ENCODE measurements at regions not wholly inside any gene's neighbourhood (a gene's known extent, or its start where the extent isn't known, plus 50 kb on each side); places are given as distances from the start of the nearest gene placed in this dataset.

- Histone ChIP-seq H3K27ac (ENCODE audit: low read depth, low read length) (no peak overlapping the region), H3K4me1 (ENCODE audit: control insufficient read depth in 3 of 3, insufficient read depth in 3 of 3, low read length in 3 of 3) (no peaks in the 10 kb centered on the region), H3K9me3 (ENCODE audit: control insufficient read depth in 3 of 3, low read length in 3 of 3) (peaks cover 0 to 4% (median 0%) of the 10 kb centered on the region in 3 donors), H3K36me3 (ENCODE audit: control insufficient read depth in 3 of 3, insufficient read depth in 3 of 3, low read length in 3 of 3) (no peaks in the 10 kb centered on the region), H3K27me3 (ENCODE audit: control insufficient read depth in 3 of 3, insufficient read depth in 3 of 3, low read length in 3 of 3) (no peaks in the 10 kb centered on the region), H3K9ac (ENCODE audit: low read depth in 1 of 3, low read length in 3 of 3) (no peak overlapping the region), H3K4me3 (ENCODE audit: low read length in 3 of 3) (no peak overlapping the region)
Observed at GRCh38 chr13:54144828-54145227, 1116.2 kb downstream of the OLFM4 start.

GRCh38 chr13:54150851-54151250 is 1122.2 kb downstream of the OLFM4 start:
- H3K9me3 ChIP-seq (ENCODE audit: control insufficient read depth in 3 of 3, low read length in 3 of 3) = peaks cover 0 to 4% (median 0%) of the 10 kb centered on the region in 3 donors
- no peak overlapping the region for H3K9ac ChIP-seq (ENCODE audit: low read depth in 1 of 3, low read length in 3 of 3)
- no peaks in the 10 kb centered on the region for H3K36me3 ChIP-seq (ENCODE audit: control insufficient read depth in 3 of 3, insufficient read depth in 3 of 3, low read length in 3 of 3)
- H3K27me3 ChIP-seq (ENCODE audit: control insufficient read depth in 3 of 3, insufficient read depth in 3 of 3, low read length in 3 of 3) = no peaks in the 10 kb centered on the region
- no peak overlapping the region for H3K4me3 ChIP-seq (ENCODE audit: low read length in 3 of 3)
- H3K27ac ChIP-seq (ENCODE audit: low read depth, low read length) = no peak overlapping the region
- H3K4me1 ChIP-seq (ENCODE audit: control insufficient read depth in 3 of 3, insufficient read depth in 3 of 3, low read length in 3 of 3) = no peaks in the 10 kb centered on the region

- Histone ChIP-seq H3K27me3 (ENCODE audit: control insufficient read depth in 3 of 3, insufficient read depth in 3 of 3, low read length in 3 of 3) (no peaks in the 10 kb centered on the region), H3K27ac (ENCODE audit: low read depth, low read length) (no peak overlapping the region), H3K4me3 (ENCODE audit: low read length in 3 of 3) (no peak overlapping the region), H3K36me3 (ENCODE audit: control insufficient read depth in 3 of 3, insufficient read depth in 3 of 3, low read length in 3 of 3) (no peaks in the 10 kb centered on the region), H3K9ac (ENCODE audit: low read depth in 1 of 3, low read length in 3 of 3) (no peak overlapping the region), H3K4me1 (ENCODE audit: control insufficient read depth in 3 of 3, insufficient read depth in 3 of 3, low read length in 3 of 3) (no peaks in the 10 kb centered on the region), H3K9me3 (ENCODE audit: control insufficient read depth in 3 of 3, low read length in 3 of 3) (no peaks in the 10 kb centered on the region)
Observed at GRCh38 chr13:54162069-54162468, 1133.5 kb downstream of the OLFM4 start.

- no peak overlapping the region for H3K9ac ChIP-seq (ENCODE audit: low read depth in 1 of 3, low read length in 3 of 3)
- H3K9me3 ChIP-seq (ENCODE audit: control insufficient read depth in 3 of 3, low read length in 3 of 3) = no peaks in the 10 kb centered on the region
- H3K4me3 ChIP-seq (ENCODE audit: low read length in 3 of 3) = no peak overlapping the region
- no peaks in the 10 kb centered on the region for H3K27me3 ChIP-seq (ENCODE audit: control insufficient read depth in 3 of 3, insufficient read depth in 3 of 3, low read length in 3 of 3)
- H3K36me3 ChIP-seq (ENCODE audit: control insufficient read depth in 3 of 3, insufficient read depth in 3 of 3, low read length in 3 of 3) = no peaks in the 10 kb centered on the region
- H3K4me1 ChIP-seq (ENCODE audit: control insufficient read depth in 3 of 3, insufficient read depth in 3 of 3, low read length in 3 of 3) = no peaks in the 10 kb centered on the region
- H3K27ac ChIP-seq (ENCODE audit: low read depth, low read length) = no peak overlapping the region
Observed at GRCh38 chr13:54165581-54166215, 1137.1 kb downstream of the OLFM4 start.

GRCh38 chr13:54173996-54174395 is 1145.4 kb downstream of the OLFM4 start:
- H3K9me3 ChIP-seq (ENCODE audit: control insufficient read depth in 3 of 3, low read length in 3 of 3) = no peaks in the 10 kb centered on the region
- H3K27me3 ChIP-seq (ENCODE audit: control insufficient read depth in 3 of 3, insufficient read depth in 3 of 3, low read length in 3 of 3) = no peaks in the 10 kb centered on the region
- H3K4me3 ChIP-seq (ENCODE audit: low read length in 3 of 3) = no peak overlapping the region
- H3K4me1 ChIP-seq (ENCODE audit: control insufficient read depth in 3 of 3, insufficient read depth in 3 of 3, low read length in 3 of 3) = no peaks in the 10 kb centered on the region
- no peaks in the 10 kb centered on the region for H3K36me3 ChIP-seq (ENCODE audit: control insufficient read depth in 3 of 3, insufficient read depth in 3 of 3, low read length in 3 of 3)
- H3K27ac ChIP-seq (ENCODE audit: low read depth, low read length) = no peak overlapping the region
- no peak overlapping the region for H3K9ac ChIP-seq (ENCODE audit: low read depth in 1 of 3, low read length in 3 of 3)

GRCh38 chr13:54175466-54175865 is 1146.9 kb downstream of the OLFM4 start:
- H3K9ac ChIP-seq (ENCODE audit: low read depth in 1 of 3, low read length in 3 of 3) = no peak overlapping the region
- H3K4me3 ChIP-seq (ENCODE audit: low read length in 3 of 3) = no peak overlapping the region
- H3K9me3 ChIP-seq (ENCODE audit: control insufficient read depth in 3 of 3, low read length in 3 of 3) = no peaks in the 10 kb centered on the region
- H3K4me1 ChIP-seq (ENCODE audit: control insufficient read depth in 3 of 3, insufficient read depth in 3 of 3, low read length in 3 of 3) = no peaks in the 10 kb centered on the region
- no peaks in the 10 kb centered on the region for H3K36me3 ChIP-seq (ENCODE audit: control insufficient read depth in 3 of 3, insufficient read depth in 3 of 3, low read length in 3 of 3)
- H3K27me3 ChIP-seq (ENCODE audit: control insufficient read depth in 3 of 3, insufficient read depth in 3 of 3, low read length in 3 of 3) = no peaks in the 10 kb centered on the region
- H3K27ac ChIP-seq (ENCODE audit: low read depth, low read length) = no peak overlapping the region

- Histone ChIP-seq H3K4me3 (ENCODE audit: low read length in 3 of 3) (no peak overlapping the region), H3K4me1 (ENCODE audit: control insufficient read depth in 3 of 3, insufficient read depth in 3 of 3, low read length in 3 of 3) (no peaks in the 10 kb centered on the region), H3K9ac (ENCODE audit: low read depth in 1 of 3, low read length in 3 of 3) (no peak overlapping the region), H3K36me3 (ENCODE audit: control insufficient read depth in 3 of 3, insufficient read depth in 3 of 3, low read length in 3 of 3) (no peaks in the 10 kb centered on the region), H3K9me3 (ENCODE audit: control insufficient read depth in 3 of 3, low read length in 3 of 3) (no peaks in the 10 kb centered on the region), H3K27me3 (ENCODE audit: control insufficient read depth in 3 of 3, insufficient read depth in 3 of 3, low read length in 3 of 3) (no peaks in the 10 kb centered on the region), H3K27ac (ENCODE audit: low read depth, low read length) (no peak overlapping the region)
Observed at GRCh38 chr13:54177466-54177865, 1148.9 kb downstream of the OLFM4 start.

GRCh38 chr13:54183166-54183565 is 1154.6 kb downstream of the OLFM4 start:
- Histone ChIP-seq H3K27ac (ENCODE audit: low read depth, low read length) (no peak overlapping the region), H3K27me3 (ENCODE audit: control insufficient read depth in 3 of 3, insufficient read depth in 3 of 3, low read length in 3 of 3) (no peaks in the 10 kb centered on the region), H3K36me3 (ENCODE audit: control insufficient read depth in 3 of 3, insufficient read depth in 3 of 3, low read length in 3 of 3) (no peaks in the 10 kb centered on the region), H3K4me3 (ENCODE audit: low read length in 3 of 3) (no peak overlapping the region), H3K4me1 (ENCODE audit: control insufficient read depth in 3 of 3, insufficient read depth in 3 of 3, low read length in 3 of 3) (no peaks in the 10 kb centered on the region), H3K9me3 (ENCODE audit: control insufficient read depth in 3 of 3, low read length in 3 of 3) (no peaks in the 10 kb centered on the region), H3K9ac (ENCODE audit: low read depth in 1 of 3, low read length in 3 of 3) (no peak overlapping the region)

- no peak overlapping the region for H3K27ac ChIP-seq (ENCODE audit: low read depth, low read length)
- no peak overlapping the region for H3K9ac ChIP-seq (ENCODE audit: low read depth in 1 of 3, low read length in 3 of 3)
- no peak overlapping the region for H3K4me3 ChIP-seq (ENCODE audit: low read length in 3 of 3)
- H3K9me3 ChIP-seq (ENCODE audit: control insufficient read depth in 3 of 3, low read length in 3 of 3) = no peaks in the 10 kb centered on the region
- H3K4me1 ChIP-seq (ENCODE audit: control insufficient read depth in 3 of 3, insufficient read depth in 3 of 3, low read length in 3 of 3) = no peaks in the 10 kb centered on the region
- H3K36me3 ChIP-seq (ENCODE audit: control insufficient read depth in 3 of 3, insufficient read depth in 3 of 3, low read length in 3 of 3) = no peaks in the 10 kb centered on the region
- H3K27me3 ChIP-seq (ENCODE audit: control insufficient read depth in 3 of 3, insufficient read depth in 3 of 3, low read length in 3 of 3) = no peaks in the 10 kb centered on the region
Observed at GRCh38 chr13:54183728-54184127, 1155.1 kb downstream of the OLFM4 start.

- Histone ChIP-seq H3K4me3 (ENCODE audit: low read length in 3 of 3) (no peak overlapping the region), H3K36me3 (ENCODE audit: control insufficient read depth in 3 of 3, insufficient read depth in 3 of 3, low read length in 3 of 3) (no peaks in the 10 kb centered on the region), H3K27ac (ENCODE audit: low read depth, low read length) (no peak overlapping the region), H3K27me3 (ENCODE audit: control insufficient read depth in 3 of 3, insufficient read depth in 3 of 3, low read length in 3 of 3) (no peaks in the 10 kb centered on the region), H3K9ac (ENCODE audit: low read depth in 1 of 3, low read length in 3 of 3) (no peak overlapping the region), H3K4me1 (ENCODE audit: control insufficient read depth in 3 of 3, insufficient read depth in 3 of 3, low read length in 3 of 3) (no peaks in the 10 kb centered on the region), H3K9me3 (ENCODE audit: control insufficient read depth in 3 of 3, low read length in 3 of 3) (no peaks in the 10 kb centered on the region)
Observed at GRCh38 chr13:54184576-54184975, 1156.0 kb downstream of the OLFM4 start.

Measured in skeletal muscle tissue (tissue), 3 donors.